CD4-positive, CD25-positive, alpha-beta regulatory T cell (primary cell): ENCODE measurements at regions not wholly inside any gene's neighbourhood (a gene's known extent, or its start where the extent isn't known, plus 50 kb on each side); places are given as distances from the start of the nearest gene placed in this dataset.
"Not testable (repeated sequence)": the region's sequence is repeated elsewhere in the genome, so short reads cannot be mapped to it uniquely, and the experiment has no call there.

Experiments
- ATAC-seq, 2 donors: fragments of 150-1000 bp; cut with Tn5 transposase; one replicate each; pipeline ENCODE4 v1.10.0; 2021; ENCODE audit warnings: low read depth in 2 of 2, moderate number of reproducible peaks in 2 of 2, moderate library complexity in 1 of 2
- DNase-seq, 3 donors: peaks; one replicate each; pipeline versions ENCODE4 v3.0.0 to v3.0.0-alpha.2; 2012 to 2022; ENCODE audit warnings: mixed read lengths in 1 of 3
- H3K27ac ChIP-seq: one replicate; pipeline ENCODE4 v1.7.0; 2013; ENCODE audit warnings: mild to moderate bottlenecking, low read length; ENCODE audit not compliant: insufficient read depth, poor library complexity, severe bottlenecking
- H3K27me3 ChIP-seq: one replicate; pipeline ENCODE4 v1.7.0; 2013; ENCODE audit warnings: low read length; ENCODE audit not compliant: control insufficient read depth, insufficient read depth
- H3K36me3 ChIP-seq: one replicate; pipeline ENCODE4 v1.7.0; 2013; ENCODE audit warnings: mild to moderate bottlenecking, low read length, moderate library complexity; ENCODE audit not compliant: control insufficient read depth, insufficient read depth
- H3K4me1 ChIP-seq: 2 replicates; pipeline ENCODE4 v1.7.0; 2013; ENCODE audit warnings: mild to moderate bottlenecking, low read length; ENCODE audit not compliant: insufficient read depth, control insufficient read depth, poor library complexity, severe bottlenecking
- H3K4me3 ChIP-seq: one replicate; pipeline ENCODE4 v1.7.0; 2013; ENCODE audit warnings: low read depth, mild to moderate bottlenecking, low read length, moderate library complexity
- H3K9me3 ChIP-seq, 2 experiments: 1 replicate in 1 of 2; 2 replicates in 1 of 2; pipeline ENCODE4 v1.7.0; 2013; ENCODE audit warnings: low read length in 2 of 2, mild to moderate bottlenecking in 1 of 2, moderate library complexity in 1 of 2; ENCODE audit not compliant: control insufficient read depth in 2 of 2
- H3K27ac Mint-ChIP-seq, 3 donors: one replicate each; pipeline ENCODE4 v1.8.0; 2020 to 2022; ENCODE audit warnings: mild to moderate bottlenecking in 3 of 3, mixed read lengths in 3 of 3, moderate library complexity in 2 of 3
- H3K27me3 Mint-ChIP-seq: one replicate; pipeline ENCODE4 v1.8.0; 2022; ENCODE audit warnings: mild to moderate bottlenecking, mixed read lengths
- H3K36me3 Mint-ChIP-seq: one replicate; pipeline ENCODE4 v1.8.0; 2020; ENCODE audit warnings: mixed read lengths
- H3K4me1 Mint-ChIP-seq, 4 donors: one replicate each; pipeline ENCODE4 v1.8.0; 2020 to 2022; ENCODE audit warnings: mixed read lengths in 4 of 4, mild to moderate bottlenecking in 1 of 4
- H3K4me3 Mint-ChIP-seq, 4 donors: one replicate each; pipeline ENCODE4 v1.8.0; 2020 to 2022; ENCODE audit warnings: mild to moderate bottlenecking in 4 of 4, mixed read lengths in 4 of 4, moderate library complexity in 3 of 4
- H3K9me3 Mint-ChIP-seq, 7 donors: one replicate each; pipeline ENCODE4 v1.8.0; 2020 to 2022; ENCODE audit warnings: mixed read lengths in 7 of 7, mild to moderate bottlenecking in 3 of 7, moderate library complexity in 2 of 7

GRCh38 chr7:51543801-51544553 lies 227.4 kb upstream of the COBL start:
- DNase-seq (no peak), ATAC-seq (no peak)
- no peaks in the 10 kb centered on the region for H3K4me1 Mint-ChIP-seq
- H3K27me3 Mint-ChIP-seq, result no peaks in the 10 kb centered on the region
- no peak overlapping the region for H3K27ac Mint-ChIP-seq
- Histone ChIP-seq H3K36me3 (no peaks in the 10 kb centered on the region), H3K27me3 (no peaks in the 10 kb centered on the region), H3K4me1 (no peaks in the 10 kb centered on the region), H3K4me3 (no peak overlapping the region), H3K9me3 (no peaks in the 10 kb centered on the region), H3K27ac (no peak overlapping the region)
- peaks cover 0 to 23% (median 2%) of the 10 kb centered on the region in 7 donors for H3K9me3 Mint-ChIP-seq
- no peak overlapping the region for H3K4me3 Mint-ChIP-seq
- no peaks in the 10 kb centered on the region for H3K36me3 Mint-ChIP-seq

- not testable (repeated sequence) for H3K27me3 ChIP-seq, ATAC-seq, H3K4me1 Mint-ChIP-seq, H3K27ac ChIP-seq, H3K27me3 Mint-ChIP-seq, H3K36me3 ChIP-seq, H3K9me3 ChIP-seq, DNase-seq, H3K4me3 ChIP-seq, H3K27ac Mint-ChIP-seq, H3K4me3 Mint-ChIP-seq, H3K36me3 Mint-ChIP-seq, H3K4me1 ChIP-seq
- peaks cover 0 to 32% (median 4%) of the 10 kb centered on the region in 7 donors for H3K9me3 Mint-ChIP-seq
Observed at GRCh38 chr7:51540906-51541305, 224.3 kb upstream of the COBL start.

GRCh38 chr7:51539840-51540239 lies 223.2 kb upstream of the COBL start:
- no peak for ATAC-seq

GRCh38 chr7:51528172-51528571 lies 211.6 kb upstream of the COBL start:
- no peaks in the 10 kb centered on the region for H3K9me3 ChIP-seq
- no peak for DNase-seq
- H3K36me3 Mint-ChIP-seq, result no peaks in the 10 kb centered on the region
- H3K4me3 ChIP-seq, result no peak overlapping the region
- H3K27ac ChIP-seq, result no peak overlapping the region
- H3K4me1 ChIP-seq, result no peaks in the 10 kb centered on the region
- no peaks in the 10 kb centered on the region for H3K27me3 Mint-ChIP-seq
- peaks cover 0 to 14% (median 2%) of the 10 kb centered on the region in 7 donors for H3K9me3 Mint-ChIP-seq
- no peak for ATAC-seq
- no peaks in the 10 kb centered on the region for H3K36me3 ChIP-seq
- no peak overlapping the region for H3K4me3 Mint-ChIP-seq
- H3K27me3 ChIP-seq, result no peaks in the 10 kb centered on the region
- H3K27ac Mint-ChIP-seq, result no peak overlapping the region
- no peaks in the 10 kb centered on the region for H3K4me1 Mint-ChIP-seq

More at GRCh38 chr7:51539840-51540239, 223.2 kb upstream of the COBL start:
- Mint-ChIP-seq H3K27ac (no peak overlapping the region), H3K4me3 (no peak overlapping the region), H3K27me3 (no peaks in the 10 kb centered on the region), H3K36me3 (no peaks in the 10 kb centered on the region), H3K4me1 (no peaks in the 10 kb centered on the region), H3K9me3 (peaks cover 0 to 32% (median 4%) of the 10 kb centered on the region in 7 donors)
- H3K36me3 ChIP-seq, result no peaks in the 10 kb centered on the region
- no peaks in the 10 kb centered on the region for H3K27me3 ChIP-seq
- H3K9me3 ChIP-seq, result no peaks in the 10 kb centered on the region
- no peak for DNase-seq
- no peaks in the 10 kb centered on the region for H3K4me1 ChIP-seq
- no peak overlapping the region for H3K27ac ChIP-seq
- no peak overlapping the region for H3K4me3 ChIP-seq

- DNase-seq (no peak), ATAC-seq (no peak)
- H3K36me3 ChIP-seq, result no peaks in the 10 kb centered on the region
- H3K9me3 Mint-ChIP-seq, result peaks cover 0 to 13% (median 0%) of the 10 kb centered on the region in 7 donors
- H3K27me3 ChIP-seq, result no peaks in the 10 kb centered on the region
- H3K4me3 ChIP-seq, result no peak overlapping the region
- H3K4me1 Mint-ChIP-seq, result no peaks in the 10 kb centered on the region
- no peak overlapping the region for H3K27ac ChIP-seq
- no peak overlapping the region for H3K4me3 Mint-ChIP-seq
- H3K4me1 ChIP-seq, result no peaks in the 10 kb centered on the region
- H3K36me3 Mint-ChIP-seq, result no peaks in the 10 kb centered on the region
- H3K27ac Mint-ChIP-seq, result no peak overlapping the region
- no peaks in the 10 kb centered on the region for H3K9me3 ChIP-seq
- H3K27me3 Mint-ChIP-seq, result no peaks in the 10 kb centered on the region
Observed at GRCh38 chr7:51521694-51522312, 205.2 kb upstream of the COBL start.

GRCh38 chr7:51521054-51521453 lies 204.4 kb upstream of the COBL start:
- no peak overlapping the region for H3K4me3 Mint-ChIP-seq
- no peaks in the 10 kb centered on the region for H3K27me3 Mint-ChIP-seq
- no peak overlapping the region for H3K27ac ChIP-seq
- no peaks in the 10 kb centered on the region for H3K36me3 ChIP-seq
- ATAC-seq (no peak), DNase-seq (no peak)
- H3K27me3 ChIP-seq, result no peaks in the 10 kb centered on the region
- peaks cover 0 to 13% (median 0%) of the 10 kb centered on the region in 7 donors for H3K9me3 Mint-ChIP-seq
- H3K4me1 Mint-ChIP-seq, result no peaks in the 10 kb centered on the region
- no peak overlapping the region for H3K27ac Mint-ChIP-seq
- H3K36me3 Mint-ChIP-seq, result no peaks in the 10 kb centered on the region
- no peak overlapping the region for H3K4me3 ChIP-seq
- no peaks in the 10 kb centered on the region for H3K9me3 ChIP-seq
- no peaks in the 10 kb centered on the region for H3K4me1 ChIP-seq

GRCh38 chr7:51518646-51519045 lies 202.0 kb upstream of the COBL start:
- H3K36me3 ChIP-seq, result no peaks in the 10 kb centered on the region
- H3K27ac ChIP-seq, result no peak overlapping the region
- no peaks in the 10 kb centered on the region for H3K36me3 Mint-ChIP-seq
- no peak overlapping the region for H3K4me3 ChIP-seq
- H3K9me3 Mint-ChIP-seq, result peaks cover 0 to 8% (median 4%) of the 10 kb centered on the region in 7 donors
- H3K27ac Mint-ChIP-seq, result no peak overlapping the region
- H3K9me3 ChIP-seq, result peaks cover 0 to 6% of the 10 kb centered on the region in 2 experiments
- H3K27me3 ChIP-seq, result no peaks in the 10 kb centered on the region
- no peak for ATAC-seq
- no peaks in the 10 kb centered on the region for H3K27me3 Mint-ChIP-seq
- no peaks in the 10 kb centered on the region for H3K4me1 ChIP-seq
- DNase-seq, result no peak
- H3K4me1 Mint-ChIP-seq, result no peaks in the 10 kb centered on the region
- H3K4me3 Mint-ChIP-seq, result no peak overlapping the region

GRCh38 chr7:51517187-51517586 lies 200.6 kb upstream of the COBL start:
- Mint-ChIP-seq H3K27ac (no peak overlapping the region), H3K4me1 (no peaks in the 10 kb centered on the region), H3K9me3 (peaks cover 0 to 13% (median 4%) of the 10 kb centered on the region in 7 donors), H3K4me3 (no peak overlapping the region), H3K36me3 (no peaks in the 10 kb centered on the region), H3K27me3 (no peaks in the 10 kb centered on the region)
- Histone ChIP-seq H3K27ac (no peak overlapping the region), H3K4me1 (no peaks in the 10 kb centered on the region), H3K36me3 (no peaks in the 10 kb centered on the region), H3K27me3 (no peaks in the 10 kb centered on the region), H3K4me3 (no peak overlapping the region), H3K9me3 (peaks cover 0 to 6% of the 10 kb centered on the region in 2 experiments)
- ATAC-seq (no peak), DNase-seq (no peak)
